HEK293 (cell line): ENCODE measurements at regions not wholly inside any gene's neighbourhood (a gene's known extent, or its start where the extent isn't known, plus 50 kb on each side); places are given as distances from the start of the nearest gene placed in this dataset.

Experiments used
- KLF10 ChIP-seq: fragments of 450-650 bp; IDR thresholded peaks from 2 replicates; pipeline ENCODE4 v1.5.1; 2018; ENCODE audit warnings: missing biosample characterization, mild to moderate bottlenecking, missing genetic modification characterization
- PBX3 ChIP-seq: sonication (generic); formaldehyde crosslinking; IDR thresholded peaks from 2 replicates; pipeline ENCODE4 v1.8.1; 2022; ENCODE audit warnings: mild to moderate bottlenecking, moderate library complexity, missing genetic modification reagents

DNA sequence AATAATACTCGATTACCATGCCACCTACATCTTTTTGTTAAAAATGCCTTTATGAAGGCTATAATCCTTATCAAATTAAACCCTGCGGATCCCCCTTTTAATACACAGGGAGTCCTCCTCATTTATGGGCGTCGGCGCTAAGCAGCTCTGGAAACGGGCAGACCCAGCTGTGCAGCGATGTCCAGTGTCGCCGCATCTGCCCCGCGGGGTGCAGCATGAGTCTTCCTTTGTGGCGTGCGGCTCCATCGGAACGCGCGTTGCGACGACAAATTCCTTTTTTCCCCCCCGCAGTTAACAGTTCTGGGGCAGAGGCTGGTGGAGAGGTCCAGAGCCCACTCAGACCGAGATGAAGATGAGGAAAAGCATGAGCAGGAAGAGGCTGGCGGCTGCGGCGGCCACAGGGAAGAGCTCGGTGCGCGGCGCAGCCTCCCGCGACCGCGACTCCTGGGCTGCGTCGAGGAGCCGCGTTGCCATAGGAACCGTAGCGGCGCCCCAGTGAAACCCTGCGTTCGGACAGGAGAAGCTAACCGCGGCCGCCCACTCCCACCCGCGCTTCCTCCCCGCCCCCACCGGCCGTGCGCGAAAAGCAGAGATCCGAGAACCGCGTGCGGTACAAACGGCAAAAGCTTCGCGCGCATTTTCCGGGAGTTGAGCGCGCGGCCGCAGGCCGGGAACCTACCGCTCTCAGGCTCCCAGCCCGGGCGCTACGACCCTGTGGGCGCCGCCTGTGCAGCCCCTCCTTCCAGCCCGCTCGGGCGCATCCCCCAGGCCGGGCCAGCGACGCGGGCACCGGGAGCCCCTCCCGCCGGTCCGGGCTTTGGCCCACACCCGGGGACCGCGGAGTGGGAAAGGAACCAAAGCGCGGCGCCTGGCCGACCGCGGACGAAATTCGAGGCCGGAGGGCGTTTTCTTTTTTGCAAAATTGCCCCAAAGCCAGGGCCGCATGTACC lies 130.6 kb downstream of the SPAG6 start:
- no peak for TF ChIP-seq KLF10 (tag by site-specific recombination)
- no peak for TF ChIP-seq PBX3 (CRISPR knock-in tag)
